ENCODE measurements at regions not wholly inside any gene's neighbourhood (a gene's known extent, or its start where the extent isn't known, plus 50 kb on each side); places are given as distances from the start of the nearest gene placed in this dataset.
A peak's percentile ranks its signal among the peaks of the same experiment; 100 is the strongest.

DNA sequence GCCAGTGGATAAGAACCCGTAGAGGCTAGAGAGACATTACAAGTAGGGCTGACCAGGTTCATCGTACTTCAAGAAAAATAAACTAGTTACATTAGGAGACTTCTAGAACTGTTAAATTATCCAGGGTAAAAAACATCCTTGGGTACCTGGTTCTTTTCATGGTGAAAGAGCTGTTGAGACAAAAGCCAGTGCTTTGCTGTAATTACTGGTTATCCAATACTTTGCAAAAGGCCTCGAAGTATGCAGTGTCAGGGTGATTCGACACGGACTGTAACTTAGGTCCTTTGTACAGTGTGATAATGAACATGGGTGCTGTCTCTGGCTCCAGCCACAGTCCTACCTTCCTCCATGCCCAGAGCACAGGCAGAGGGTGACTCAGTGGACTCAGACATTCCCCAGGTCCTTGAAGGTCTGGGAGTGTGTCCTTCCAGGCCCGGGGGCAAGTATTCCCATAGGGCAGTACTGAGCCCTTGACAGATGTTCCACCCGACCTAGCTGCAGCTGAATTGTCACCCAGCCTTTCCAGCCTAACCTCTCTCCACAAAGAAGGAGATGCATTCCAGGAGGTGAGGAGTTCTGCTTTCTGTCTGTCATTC, 123.6 kb upstream of the TMEM72 start:
- DNase-seq = peak; percentile 97

DNA sequence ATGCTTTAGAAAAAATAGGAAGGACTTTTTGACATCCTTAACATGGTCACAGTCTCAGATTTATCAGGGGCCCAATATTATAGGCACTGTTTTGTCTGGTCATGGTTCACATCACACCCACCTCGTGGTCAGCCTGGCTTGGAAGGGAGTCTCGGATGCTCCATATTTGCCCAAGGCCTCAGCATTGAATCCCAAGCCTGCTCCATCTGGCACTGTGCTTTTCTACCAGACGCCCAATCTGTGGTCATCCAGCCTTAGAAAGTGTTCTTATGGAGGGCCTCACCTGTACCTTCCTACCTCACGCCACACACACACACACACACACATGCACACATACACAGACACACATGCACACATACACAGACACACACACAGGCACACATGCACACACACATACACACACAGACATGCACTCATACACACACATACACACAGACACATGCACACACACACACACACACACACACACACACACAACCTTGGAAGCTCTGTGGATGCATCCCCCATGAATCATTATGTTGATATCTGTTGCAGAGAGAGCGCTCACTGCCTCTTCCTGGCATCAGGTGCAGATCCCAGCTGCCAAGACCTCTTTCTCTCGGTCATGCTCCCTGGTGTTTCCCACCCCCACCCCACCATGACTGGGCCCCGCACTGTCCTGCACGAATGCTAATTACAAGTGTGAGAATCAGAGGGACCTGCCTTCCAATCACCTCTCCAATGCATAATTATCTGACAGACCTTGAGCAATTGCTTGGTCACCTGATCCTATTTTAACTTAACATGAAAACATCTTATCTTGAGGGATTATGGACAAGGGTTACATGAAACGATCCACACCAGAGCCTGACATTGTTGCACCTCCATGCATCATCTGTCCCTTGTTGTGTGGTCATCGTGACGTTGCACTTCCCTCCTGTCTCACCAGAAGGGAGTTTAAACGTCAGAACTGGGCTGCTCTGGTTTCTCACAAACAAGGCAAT, 122.7 kb upstream of the TMEM72 start:
- DNase-seq = peak; percentile 70

- no peak for DNase-seq
These were observed 118.9 kb upstream of the TMEM72 start for GRCh38 chr10:44792119-44792775.

DNA sequence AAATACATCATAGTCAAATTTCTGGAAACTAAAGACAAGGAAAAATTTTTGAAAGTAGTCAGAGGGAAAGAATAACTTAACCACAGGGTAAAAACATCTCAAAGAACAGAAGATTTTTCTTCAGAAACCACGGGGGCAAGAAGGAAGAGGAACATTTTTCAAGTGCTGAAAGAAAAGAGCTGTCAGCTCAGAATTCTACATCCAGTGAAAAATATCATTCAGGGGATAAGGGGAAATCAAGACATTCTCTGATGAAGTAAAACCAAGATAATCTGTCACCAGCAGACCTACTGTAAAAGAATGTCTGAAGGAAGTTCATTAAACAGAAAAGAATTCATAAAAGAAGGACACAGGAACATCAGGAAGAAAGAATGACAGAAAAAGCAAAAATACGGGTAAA, 111.2 kb upstream of the TMEM72 start:
- no peak for DNase-seq

DNA sequence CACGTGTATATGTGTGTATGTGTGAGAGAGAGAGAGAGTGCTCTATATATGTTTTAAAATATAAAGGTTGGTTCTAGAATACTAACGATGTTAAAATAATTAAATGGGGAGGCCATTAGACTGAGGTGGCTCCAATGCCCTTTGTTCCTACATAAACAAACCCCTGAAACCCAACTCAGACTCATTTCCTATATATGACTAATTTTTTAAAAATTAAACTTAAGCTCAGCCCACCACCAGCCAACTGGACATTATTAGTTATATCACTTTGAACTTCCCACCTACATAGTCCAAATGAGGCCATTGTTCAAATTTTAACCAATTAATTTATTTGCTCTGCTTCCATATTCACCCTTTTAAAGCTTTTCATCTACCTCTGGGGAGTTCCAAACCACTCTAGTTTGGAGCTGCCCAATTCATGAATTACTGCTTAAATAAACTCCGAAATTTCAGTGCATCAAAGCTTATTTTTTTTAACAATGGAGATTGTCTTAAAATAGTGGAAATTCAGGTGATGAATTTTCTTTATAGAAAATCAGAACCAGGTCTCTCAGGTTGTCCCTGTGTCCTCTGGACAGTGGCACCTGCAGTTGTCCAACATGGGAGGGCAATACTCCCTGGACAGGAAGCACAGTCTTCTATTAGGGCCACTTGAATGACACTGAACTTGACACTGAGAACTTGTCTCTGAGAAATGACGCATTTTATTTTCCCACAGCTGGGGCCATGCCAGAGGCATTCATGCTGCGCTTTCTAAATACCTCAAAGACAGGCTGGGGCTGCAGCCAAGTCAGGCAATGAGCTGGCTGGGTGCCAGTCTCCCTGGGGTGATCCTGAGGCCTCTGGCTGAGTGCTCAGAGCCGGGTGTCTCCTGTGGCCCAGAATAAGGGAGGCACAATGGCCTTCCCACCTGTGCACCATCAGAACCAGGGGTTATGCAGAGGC, 109.5 kb upstream of the TMEM72 start:
- no peak for DNase-seq

DNA sequence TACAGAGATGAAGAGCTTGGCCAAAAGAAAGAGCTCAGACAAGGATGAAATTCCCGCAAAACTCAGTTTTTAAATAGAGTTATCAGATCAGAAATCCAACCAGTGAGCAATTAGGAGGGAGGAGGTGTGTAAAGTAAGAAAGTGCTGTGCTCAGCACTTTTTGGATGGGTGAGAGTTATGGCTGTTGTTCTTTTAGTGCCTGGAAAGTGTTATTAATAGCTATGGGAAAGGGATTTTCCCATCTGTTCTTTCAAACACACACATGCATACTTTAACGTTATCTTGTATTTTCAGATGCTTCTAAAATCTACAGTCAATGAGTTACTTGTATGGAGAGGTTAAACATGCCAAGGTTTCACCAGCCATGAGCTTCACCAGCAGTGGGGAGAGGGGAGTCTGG, 107.3 kb upstream of the TMEM72 start:
- DNase-seq = no peak

DNA sequence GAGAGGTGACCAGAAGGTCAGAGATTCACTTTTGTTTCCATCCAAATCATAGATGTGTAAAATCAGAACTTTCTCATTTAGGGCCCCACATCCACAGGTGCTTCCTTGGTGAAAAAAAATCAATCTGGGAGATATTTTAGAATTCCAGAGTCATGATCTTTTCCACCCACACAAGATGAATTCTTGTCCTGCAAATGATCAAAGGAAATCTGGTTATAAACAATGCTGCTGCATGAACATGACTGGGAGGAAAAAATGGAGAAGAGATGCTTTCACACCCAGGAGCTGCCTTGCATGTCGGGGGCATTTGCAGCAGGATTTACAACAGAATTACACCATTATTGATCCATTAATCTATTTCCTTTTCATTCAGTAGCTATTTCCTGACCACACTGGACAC, 106.5 kb upstream of the TMEM72 start:
- no peak for DNase-seq

- no peak for DNase-seq
These were observed 105.5 kb upstream of the TMEM72 start for GRCh38 chr10:44805466-44806210.

- DNase-seq = no peak
These were observed 104.2 kb upstream of the TMEM72 start for GRCh38 chr10:44806950-44807349.

- no peak for DNase-seq
These were observed 103.7 kb upstream of the TMEM72 start for GRCh38 chr10:44807451-44807850.

DNA sequence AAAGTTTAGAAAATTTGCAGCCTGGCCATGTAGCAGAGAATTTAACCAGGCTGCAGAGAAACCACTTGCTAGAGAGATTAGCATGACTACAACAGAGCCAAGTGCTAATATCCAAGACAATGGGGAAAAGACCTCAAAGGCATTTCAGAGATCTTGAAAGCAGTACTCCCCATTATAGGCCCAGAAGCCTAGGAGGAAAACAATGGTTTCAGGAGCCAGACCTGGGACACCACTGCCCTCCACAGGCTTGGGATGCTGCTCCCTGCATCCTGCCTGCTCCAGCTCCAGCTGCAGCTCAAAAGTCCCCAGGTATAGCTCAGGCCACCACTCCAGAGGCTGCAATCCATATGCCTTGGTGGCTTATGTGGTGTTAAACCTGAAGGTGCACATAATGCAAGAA, 101.5 kb upstream of the TMEM72 start:
- DNase-seq = peak; percentile 69

DNA sequence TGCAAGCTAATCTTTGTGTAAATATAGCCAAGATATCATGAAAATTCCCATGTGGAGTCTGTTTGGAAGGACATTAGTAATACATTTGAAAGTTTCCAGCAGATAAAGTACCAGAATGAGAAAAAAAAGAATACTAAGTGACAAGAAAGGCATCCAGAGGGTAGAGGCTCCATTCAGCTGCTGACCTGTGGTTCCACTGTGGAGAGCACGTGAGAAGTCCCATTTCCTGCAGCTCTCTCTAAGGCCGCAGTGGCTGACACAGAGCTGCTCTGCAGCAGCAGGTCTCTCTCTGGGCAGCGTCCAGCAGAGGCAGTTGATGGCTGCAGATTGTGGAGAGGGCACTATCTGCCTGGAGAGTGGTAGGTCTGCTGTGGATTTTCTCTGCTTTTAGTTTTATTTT, 100.1 kb upstream of the TMEM72 start:
- DNase-seq = no peak

GRCh38 chr10:44813201-44813600, 97.9 kb upstream of the TMEM72 start:
- DNase-seq = no peak

GRCh38 chr10:44814929-44815328, 96.2 kb upstream of the TMEM72 start:
- no peak for DNase-seq

GRCh38 chr10:44818041-44818649, 93.0 kb upstream of the TMEM72 start:
- DNase-seq = no peak

GRCh38 chr10:44818701-44819127, 92.4 kb upstream of the TMEM72 start:
- DNase-seq = peak; percentile 85

- DNase-seq = no peak
These were observed 91.0 kb upstream of the TMEM72 start for GRCh38 chr10:44820094-44820493.

GRCh38 chr10:44821290-44821689, 89.8 kb upstream of the TMEM72 start:
- DNase-seq = peak; percentile 68

DNA sequence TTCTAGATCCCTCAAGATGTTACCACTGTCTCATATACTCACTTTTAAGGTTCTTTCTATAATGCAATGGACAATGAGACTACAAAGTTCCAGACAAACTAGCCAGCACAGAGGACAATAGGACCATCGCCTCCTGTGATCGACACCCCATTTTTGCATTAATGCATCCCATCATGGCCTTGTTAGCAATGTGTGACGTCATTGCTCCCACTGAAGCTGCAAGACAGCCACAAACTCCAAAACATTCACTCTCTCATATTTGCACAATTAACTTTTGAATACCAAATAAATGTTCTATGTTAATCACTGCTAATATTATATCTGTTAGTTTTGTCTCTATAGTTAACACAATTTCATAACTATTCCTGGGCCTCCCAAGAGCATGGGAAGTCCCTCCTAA, 88.8 kb upstream of the TMEM72 start:
- no peak for DNase-seq

- DNase-seq = no peak
These were observed 88.2 kb upstream of the TMEM72 start for GRCh38 chr10:44822966-44823365.

DNA sequence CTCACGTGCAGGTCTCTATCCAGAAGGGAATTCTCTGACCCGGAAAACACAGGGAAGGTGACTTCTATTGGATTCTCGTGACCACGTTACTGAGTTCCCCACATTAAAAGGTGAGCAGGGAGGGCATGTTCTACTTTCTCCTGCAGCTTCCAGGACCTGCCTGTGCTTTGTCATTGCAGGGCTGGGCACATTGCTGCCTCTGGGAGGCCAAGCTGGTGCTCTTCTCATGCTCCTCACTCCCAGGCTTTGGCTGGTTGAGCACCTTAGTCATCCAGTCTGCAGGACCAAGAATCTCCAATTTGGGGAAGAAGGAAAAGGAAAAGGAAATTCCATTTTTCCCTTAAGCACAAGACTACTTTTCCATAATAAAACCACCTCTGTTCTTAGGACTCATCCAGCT, 86.5 kb upstream of the TMEM72 start:
- no peak for DNase-seq
